Activated CD4-positive, alpha-beta memory T cell treated with anti-CD3 and anti-CD28 coated beads for 36 hours (primary cell): ENCODE measurements at regions not wholly inside any gene's neighbourhood (a gene's known extent, or its start where the extent isn't known, plus 50 kb on each side); places are given as distances from the start of the nearest gene placed in this dataset.

Source experiments
- CTCF ChIA-PET: fragments of 350-600 bp; sonication (Branson Sonifier 250); formaldehyde crosslinking; loops from one replicate; lab custom pipeline; 2021; ENCODE audit warnings: antibody characterized with exemption, inconsistent platforms; lab: Charles Lee
- POLR2A ChIA-PET: fragments of 350-600 bp; sonication (Branson Sonifier 250); formaldehyde crosslinking; loops from one replicate; lab custom pipeline; 2021; ENCODE audit warnings: antibody characterized with exemption; lab: Charles Lee
- DNase-seq: peaks from one replicate; pipeline ENCODE4 v3.0.0-alpha.2; 2020
- H3K27ac Mint-ChIP-seq: one replicate; pipeline ENCODE4 v1.8.0; 2021; ENCODE audit warnings: mixed read lengths
- H3K27me3 Mint-ChIP-seq: one replicate; pipeline ENCODE4 v1.8.0; 2021; ENCODE audit warnings: mixed read lengths
- H3K36me3 Mint-ChIP-seq: one replicate; pipeline ENCODE4 v1.8.0; 2021; ENCODE audit warnings: mixed read lengths
- H3K4me1 Mint-ChIP-seq: one replicate; pipeline ENCODE4 v1.8.0; 2021; ENCODE audit warnings: low read depth, mixed read lengths
- H3K4me3 Mint-ChIP-seq: one replicate; pipeline ENCODE4 v1.8.0; 2021; ENCODE audit warnings: mild to moderate bottlenecking, mixed read lengths
- H3K9me3 Mint-ChIP-seq: one replicate; pipeline ENCODE4 v1.8.0; 2021; ENCODE audit warnings: mixed read lengths
- intact Hi-C: fragments of 100-400 bp; cut with micrococcal nuclease; formaldehyde crosslinking; loops from one replicate; pipeline ENCODE4 v1.15.1; 2023

DNA sequence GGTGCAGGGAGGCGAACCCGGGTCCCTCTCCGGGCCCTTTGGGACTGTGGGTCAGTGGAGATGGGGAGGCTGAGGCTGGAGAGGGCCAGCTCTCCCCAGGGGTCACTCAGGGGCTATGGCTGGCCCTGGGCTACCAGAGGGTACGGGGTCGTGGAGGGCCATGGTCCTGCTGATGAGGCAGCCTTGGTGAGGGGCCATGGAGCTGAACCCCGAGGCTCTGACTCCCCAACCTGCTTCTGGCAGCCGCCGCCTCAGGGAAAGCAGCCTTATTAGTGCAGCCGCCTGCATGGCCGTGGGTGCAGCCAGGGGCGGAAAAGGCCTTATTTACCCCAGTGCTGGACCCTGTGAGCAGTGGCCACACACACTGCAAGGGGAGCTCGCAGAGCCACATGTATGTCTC, 139.4 kb downstream of the MIAT start:
- DNase-seq: no peak
- H3K4me3 Mint-ChIP-seq: no peak overlapping the region
- ChIA-PET CTCF (no interaction called here), POLR2A (no interaction called here)
- H3K27me3 Mint-ChIP-seq: no peaks in the 10 kb centered on the region
- H3K4me1 Mint-ChIP-seq: no peaks in the 10 kb centered on the region
- peaks cover 28% of the 10 kb centered on the region for H3K36me3 Mint-ChIP-seq
- intact Hi-C loops: no loop called here
- H3K9me3 Mint-ChIP-seq: no peaks in the 10 kb centered on the region
- H3K27ac Mint-ChIP-seq: no peak overlapping the region

DNA sequence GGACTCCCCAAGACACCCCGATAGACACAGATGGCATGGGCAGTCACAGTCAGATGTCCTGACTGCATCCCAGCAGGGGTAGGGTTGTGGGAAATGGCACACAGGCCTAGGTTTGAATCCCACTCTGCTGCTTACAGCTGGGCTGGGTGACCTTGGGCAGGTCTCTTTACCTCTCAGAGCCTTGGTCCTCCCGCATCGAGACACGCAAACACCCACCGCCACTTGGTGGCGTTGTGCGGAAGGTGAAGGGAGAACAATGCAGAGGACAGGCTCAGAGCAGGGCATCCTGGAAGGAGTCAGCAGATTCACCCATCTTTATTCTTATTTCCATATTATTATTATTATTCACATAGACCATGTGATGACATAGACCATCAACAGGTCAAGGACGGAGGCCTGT, 140.5 kb downstream of the MIAT start:
- intact Hi-C loops: no loop called here
- H3K27me3 Mint-ChIP-seq: no peaks in the 10 kb centered on the region
- no peak overlapping the region for H3K27ac Mint-ChIP-seq
- DNase-seq: no peak
- POLR2A ChIA-PET: no interaction called here
- no peak overlapping the region for H3K4me3 Mint-ChIP-seq
- H3K9me3 Mint-ChIP-seq: no peaks in the 10 kb centered on the region
- CTCF ChIA-PET: no interaction called here
- no peaks in the 10 kb centered on the region for H3K4me1 Mint-ChIP-seq
- peaks cover 21% of the 10 kb centered on the region for H3K36me3 Mint-ChIP-seq

DNA sequence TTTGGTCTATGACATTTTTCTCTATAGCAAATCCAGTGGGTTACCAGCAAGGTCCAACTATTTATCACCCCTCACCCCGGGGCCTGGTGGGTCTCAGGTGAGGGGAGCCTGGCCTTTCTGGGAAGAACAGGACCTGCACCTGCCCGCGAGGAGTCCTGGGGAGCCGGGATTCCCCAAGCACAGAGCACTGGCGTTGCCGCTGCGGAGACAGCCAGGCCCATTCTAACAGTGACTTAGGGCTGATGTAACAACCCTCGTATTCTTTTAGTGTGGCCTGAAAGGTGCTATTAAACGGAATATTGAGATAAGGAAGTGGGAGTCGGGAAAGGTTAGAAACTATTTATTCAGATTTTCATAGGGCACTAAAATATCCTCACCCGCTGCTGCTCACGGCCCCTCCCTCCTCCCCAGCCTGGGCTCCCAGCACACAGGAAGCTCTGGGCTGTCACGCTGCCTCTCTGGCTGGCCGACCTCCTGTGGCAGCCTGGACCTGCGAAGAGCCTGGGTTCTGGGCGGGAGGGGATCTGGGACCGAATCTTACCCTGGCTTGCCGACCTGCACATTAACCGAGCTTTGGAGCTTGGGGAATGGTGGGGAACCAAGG, 141.2 kb downstream of the MIAT start:
- ChIA-PET POLR2A (no interaction called here), CTCF (no interaction called here)
- no peak for DNase-seq
- H3K27me3 Mint-ChIP-seq: no peaks in the 10 kb centered on the region
- H3K36me3 Mint-ChIP-seq: peaks cover 15% of the 10 kb centered on the region
- no peak overlapping the region for H3K4me3 Mint-ChIP-seq
- H3K9me3 Mint-ChIP-seq: no peaks in the 10 kb centered on the region
- intact Hi-C loops: no loop called here
- no peaks in the 10 kb centered on the region for H3K4me1 Mint-ChIP-seq
- H3K27ac Mint-ChIP-seq: no peak overlapping the region

DNA sequence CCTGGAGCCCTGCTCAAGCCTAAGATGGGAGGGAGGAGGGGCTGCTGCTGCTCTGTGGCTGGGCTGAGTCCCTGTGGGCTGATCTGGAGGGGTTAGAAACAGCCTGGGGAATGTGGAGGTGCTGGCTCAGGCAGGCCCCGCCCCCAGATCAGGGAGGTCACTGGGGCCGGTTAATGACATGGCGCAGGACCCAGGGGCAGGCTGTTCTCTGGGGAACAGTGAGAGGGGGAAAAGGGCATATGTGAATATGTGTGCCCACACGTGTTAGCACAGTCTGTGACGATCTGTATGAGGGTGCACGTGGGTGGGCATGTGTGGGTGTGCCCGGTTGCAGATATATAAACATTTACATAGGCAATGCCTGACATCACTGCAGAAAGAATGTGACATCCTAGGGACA, 143.5 kb downstream of the MIAT start:
- POLR2A ChIA-PET: no interaction called here
- no peak for DNase-seq
- CTCF ChIA-PET: no interaction called here
- Mint-ChIP-seq H3K36me3 (no peaks in the 10 kb centered on the region), H3K9me3 (no peaks in the 10 kb centered on the region), H3K27ac (no peak overlapping the region), H3K27me3 (no peaks in the 10 kb centered on the region), H3K4me1 (no peaks in the 10 kb centered on the region), H3K4me3 (no peak overlapping the region)
- intact Hi-C loops: no loop called here

DNA sequence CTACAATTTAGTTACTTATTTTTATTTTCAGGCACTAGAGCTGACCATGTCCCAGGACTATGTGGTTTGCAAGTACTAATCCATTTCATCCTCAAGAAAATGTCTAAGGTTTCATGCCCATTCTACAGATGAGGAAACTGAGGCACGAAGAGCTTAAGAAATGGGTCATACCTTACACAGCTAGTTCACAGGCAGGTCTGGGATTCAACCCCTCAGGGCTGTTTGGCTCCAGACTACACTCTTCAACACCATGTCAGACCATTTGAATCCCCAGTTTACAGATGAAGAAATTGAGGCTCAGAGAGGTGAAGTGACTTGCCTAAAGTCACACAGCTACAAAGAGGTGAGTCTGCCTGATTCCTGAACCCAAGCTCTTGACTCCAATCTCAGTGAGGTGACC, 144.1 kb downstream of the MIAT start:
- Mint-ChIP-seq H3K27ac (no peak overlapping the region), H3K27me3 (no peaks in the 10 kb centered on the region), H3K4me1 (no peaks in the 10 kb centered on the region), H3K36me3 (no peaks in the 10 kb centered on the region), H3K9me3 (no peaks in the 10 kb centered on the region), H3K4me3 (no peak overlapping the region)
- no peak for DNase-seq
- ChIA-PET POLR2A (no interaction called here), CTCF (no interaction called here)
- intact Hi-C loops: no loop called here

- no peaks in the 10 kb centered on the region for H3K4me1 Mint-ChIP-seq
- no peak for DNase-seq
- ChIA-PET POLR2A (no interaction called here), CTCF (no interaction called here)
- H3K36me3 Mint-ChIP-seq: peaks cover 2% of the 10 kb centered on the region
- peaks cover 3% of the 10 kb centered on the region for H3K9me3 Mint-ChIP-seq
- H3K27ac Mint-ChIP-seq: no peak overlapping the region
- no peak overlapping the region for H3K4me3 Mint-ChIP-seq
- H3K27me3 Mint-ChIP-seq: no peaks in the 10 kb centered on the region
- intact Hi-C loops: no loop called here
These were observed 146.9 kb downstream of the MIAT start for GRCh38 chr22:26804315-26804714.

DNA sequence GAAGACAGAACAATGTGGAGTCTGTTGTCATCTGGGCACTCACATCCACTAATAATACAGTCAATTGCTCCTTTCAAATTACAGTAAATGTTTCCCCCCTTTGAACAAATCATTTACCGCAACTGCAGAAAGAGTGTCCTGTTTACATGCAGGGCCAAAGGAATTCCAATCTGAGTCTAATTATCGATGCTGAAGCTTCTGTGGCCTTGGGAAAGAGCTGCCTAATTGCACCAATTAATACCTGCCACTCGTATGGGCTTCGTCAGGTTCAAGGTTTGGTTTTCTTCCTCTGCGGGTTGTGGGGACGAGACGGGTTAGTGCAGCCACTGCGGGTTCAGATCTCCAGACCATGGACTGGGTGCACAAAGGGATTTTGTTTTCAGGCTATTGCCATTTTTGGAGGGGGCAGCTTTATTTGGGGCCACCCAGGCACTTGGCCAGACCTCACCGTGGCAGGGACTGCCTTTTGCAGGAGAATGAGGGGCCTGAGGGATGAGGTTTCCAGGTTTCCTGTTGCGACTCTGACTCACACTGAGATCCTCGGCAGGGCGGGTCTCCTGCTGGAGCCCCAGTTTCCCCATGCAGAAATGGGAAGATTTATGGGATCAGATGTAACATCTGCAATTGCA, 147.6 kb downstream of the MIAT start:
- H3K4me1 Mint-ChIP-seq: no peaks in the 10 kb centered on the region
- no peak overlapping the region for H3K4me3 Mint-ChIP-seq
- H3K27me3 Mint-ChIP-seq: no peaks in the 10 kb centered on the region
- ChIA-PET CTCF (no interaction called here), POLR2A (no interaction called here)
- intact Hi-C loops: no loop called here
- no peak for DNase-seq
- H3K36me3 Mint-ChIP-seq: peaks cover 2% of the 10 kb centered on the region
- H3K9me3 Mint-ChIP-seq: peaks cover 3% of the 10 kb centered on the region
- H3K27ac Mint-ChIP-seq: no peak overlapping the region

DNA sequence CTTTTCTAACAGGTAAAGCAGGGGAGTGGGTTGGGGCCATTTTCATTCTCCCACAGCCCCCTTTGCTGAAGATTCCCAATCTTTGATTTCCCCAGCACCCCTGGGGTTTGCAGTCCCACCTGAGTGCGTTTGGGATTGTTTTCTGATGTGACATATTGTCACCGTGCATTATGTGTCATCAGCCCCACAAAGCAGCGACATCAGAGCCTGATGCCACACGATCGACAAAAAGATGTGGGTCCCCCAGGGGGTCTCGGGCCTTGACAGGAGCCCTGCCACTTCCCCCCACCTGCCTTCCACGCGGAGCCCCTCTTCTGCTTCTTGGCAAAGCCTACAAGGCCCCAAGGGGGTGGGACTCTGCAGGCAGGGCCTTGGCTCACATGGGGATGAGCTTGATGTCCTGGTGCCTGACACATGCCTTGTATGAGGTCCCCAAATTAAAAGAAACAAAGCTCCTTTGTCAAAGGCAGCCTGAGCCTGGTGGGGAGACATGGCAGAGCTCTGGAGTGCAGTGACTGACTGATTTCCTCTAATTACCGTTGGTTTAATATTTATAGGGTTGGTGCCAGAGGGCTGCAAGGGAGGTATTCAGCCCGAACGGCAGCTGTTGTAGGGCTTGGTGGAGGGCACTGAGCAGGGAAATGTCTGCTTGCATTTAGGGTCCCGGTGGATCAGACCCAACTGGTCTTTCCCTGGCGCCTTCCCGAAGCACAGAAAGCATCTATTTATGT, 149.2 kb downstream of the MIAT start:
- no peak overlapping the region for H3K27ac Mint-ChIP-seq
- no peaks in the 10 kb centered on the region for H3K4me1 Mint-ChIP-seq
- peaks cover 2% of the 10 kb centered on the region for H3K36me3 Mint-ChIP-seq
- H3K9me3 Mint-ChIP-seq: peaks cover 3% of the 10 kb centered on the region
- H3K27me3 Mint-ChIP-seq: no peaks in the 10 kb centered on the region
- ChIA-PET CTCF (no interaction called here), POLR2A (no interaction called here)
- no peak overlapping the region for H3K4me3 Mint-ChIP-seq
- intact Hi-C loops: no loop called here
- DNase-seq: no peak

DNA sequence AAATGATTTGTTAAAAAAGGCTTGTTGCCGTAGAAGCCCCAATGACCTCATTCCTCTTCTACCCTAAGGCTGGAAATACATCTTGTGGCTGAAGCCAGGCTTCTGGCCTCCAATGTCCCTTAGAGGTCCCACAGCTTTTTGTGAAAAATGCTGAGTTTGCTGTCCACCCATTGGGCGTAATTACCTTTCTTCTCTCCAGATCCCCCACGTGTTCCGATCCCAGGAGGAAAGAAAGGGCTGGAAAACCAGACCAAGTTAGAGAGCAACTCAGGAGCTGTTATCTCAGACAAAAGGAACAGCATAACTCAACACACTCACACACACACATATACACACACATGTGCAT, 154.2 kb downstream of the MIAT start:
- Mint-ChIP-seq H3K4me1 (no peaks in the 10 kb centered on the region), H3K27me3 (no peaks in the 10 kb centered on the region), H3K4me3 (no peak overlapping the region), H3K27ac (no peak overlapping the region), H3K9me3 (peaks cover 3% of the 10 kb centered on the region), H3K36me3 (peaks cover 13% of the 10 kb centered on the region)
- ChIA-PET CTCF (no interaction called here), POLR2A (no interaction called here)
- DNase-seq: no peak
- intact Hi-C loops: no loop called here

DNA sequence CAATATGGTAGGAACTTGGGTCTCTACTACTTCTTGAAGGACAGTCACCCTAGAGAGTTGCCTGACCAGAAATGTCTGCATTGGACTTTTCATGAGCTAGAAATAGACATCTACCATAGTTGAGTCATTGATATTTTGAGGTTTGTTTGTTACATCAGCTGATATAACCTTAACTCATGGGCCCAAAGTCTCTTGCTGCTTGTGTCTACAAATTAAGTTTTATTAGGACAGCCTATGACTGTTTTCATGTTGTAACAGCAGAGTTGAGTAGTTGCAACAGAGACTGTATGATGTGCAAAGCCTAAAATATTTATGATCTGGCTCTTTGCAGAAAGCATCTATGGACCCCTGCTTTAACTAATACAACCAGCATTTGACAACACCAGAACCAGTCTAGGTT, 155.3 kb downstream of the MIAT start:
- Mint-ChIP-seq H3K4me1 (no peaks in the 10 kb centered on the region), H3K27ac (no peak overlapping the region), H3K27me3 (no peaks in the 10 kb centered on the region), H3K36me3 (peaks cover 20% of the 10 kb centered on the region), H3K4me3 (no peak overlapping the region), H3K9me3 (peaks cover 9% of the 10 kb centered on the region)
- ChIA-PET POLR2A (no interaction called here), CTCF (no interaction called here)
- intact Hi-C loops: no loop called here
- DNase-seq: no peak

DNA sequence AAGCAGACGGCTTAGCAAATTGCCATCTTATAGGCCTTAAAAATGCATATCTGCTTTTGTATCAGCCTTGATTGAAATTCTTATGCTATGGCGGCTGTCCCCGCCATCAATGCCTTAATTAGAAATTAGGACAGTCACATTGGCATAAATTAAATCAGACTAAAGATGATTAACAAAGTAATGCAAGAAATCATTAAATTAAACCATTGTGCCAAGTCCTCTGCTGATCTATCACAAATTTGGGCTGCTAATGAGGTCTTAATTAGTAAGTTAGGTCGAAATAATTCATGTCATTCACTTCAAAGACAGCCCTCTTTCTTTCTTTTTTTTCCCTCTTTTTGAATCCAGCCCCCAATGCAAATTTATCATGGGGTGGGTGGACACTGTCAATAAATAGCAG, 159.3 kb downstream of the MIAT start:
- H3K4me1 Mint-ChIP-seq: no peaks in the 10 kb centered on the region
- H3K4me3 Mint-ChIP-seq: no peak overlapping the region
- ChIA-PET CTCF (no interaction called here), POLR2A (no interaction called here)
- H3K27me3 Mint-ChIP-seq: no peaks in the 10 kb centered on the region
- no peak for DNase-seq
- H3K36me3 Mint-ChIP-seq: peaks cover 29% of the 10 kb centered on the region
- peaks cover 17% of the 10 kb centered on the region for H3K9me3 Mint-ChIP-seq
- no peak overlapping the region for H3K27ac Mint-ChIP-seq
- intact Hi-C loops: no loop called here

- CTCF ChIA-PET: no interaction called here
- POLR2A ChIA-PET: no interaction called here
- DNase-seq: no peak
- intact Hi-C loops: no loop called here
- Mint-ChIP-seq H3K27ac (no peak overlapping the region), H3K27me3 (no peaks in the 10 kb centered on the region), H3K9me3 (peaks cover 17% of the 10 kb centered on the region), H3K36me3 (peaks cover 29% of the 10 kb centered on the region), H3K4me3 (no peak overlapping the region), H3K4me1 (no peaks in the 10 kb centered on the region)
These were observed 160.5 kb downstream of the MIAT start for GRCh38 chr22:26817926-26818325.

- ChIA-PET CTCF (no interaction called here), POLR2A (no interaction called here)
- H3K4me3 Mint-ChIP-seq: no peak overlapping the region
- intact Hi-C loops: no loop called here
- H3K27me3 Mint-ChIP-seq: no peaks in the 10 kb centered on the region
- H3K27ac Mint-ChIP-seq: no peak overlapping the region
- peaks cover 17% of the 10 kb centered on the region for H3K36me3 Mint-ChIP-seq
- DNase-seq: no peak
- H3K9me3 Mint-ChIP-seq: peaks cover 17% of the 10 kb centered on the region
- H3K4me1 Mint-ChIP-seq: no peaks in the 10 kb centered on the region
These were observed 164.5 kb downstream of the MIAT start for GRCh38 chr22:26821854-26822253.
